K562 (cell line): ENCODE measurements at regions not wholly inside any gene's neighbourhood (a gene's known extent, or its start where the extent isn't known, plus 50 kb on each side); places are given as distances from the start of the nearest gene placed in this dataset.
A peak's percentile ranks its signal among the peaks of the same experiment; 100 is the strongest.

Experiments used
- CTBP1 ChIP-seq: fragments of 450-650 bp; IDR thresholded peaks from 2 replicates; pipeline ENCODE4 v1.6.1; 2016; ENCODE audit warnings: borderline replicate concordance
- FOSL1 ChIP-seq: fragments of 200-800 bp; sonication (Bioruptor generic); conservative IDR thresholded peaks from 2 replicates; pipeline ENCODE4 v1.6.1; 2016; ENCODE audit warnings: missing genetic modification characterization, missing compliant biosample characterization
- GMEB1 ChIP-seq: fragments of 250-450 bp; sonication (Bioruptor Pico); IDR thresholded peaks from 2 replicates; pipeline ENCODE4 v1.4.0; 2020; ENCODE audit warnings: mild to moderate bottlenecking
- HEY1 ChIP-seq: fragments of 250-450 bp; sonication (Bioruptor Pico); IDR thresholded peaks from 2 replicates; pipeline ENCODE4 v1.5.0; 2020; ENCODE audit warnings: mild to moderate bottlenecking, moderate library complexity, borderline replicate concordance
- HNRNPL ChIP-seq: fragments of 200-400 bp; formaldehyde crosslinking; IDR thresholded peaks from 2 replicates; pipeline ENCODE4 v1.6.1; 2017; ENCODE audit warnings: low read depth, mild to moderate bottlenecking, low read length
- ILK ChIP-seq: fragments of 450-650 bp; IDR thresholded peaks from 2 replicates; pipeline ENCODE4 v1.6.1; 2016; ENCODE audit warnings: missing genetic modification characterization, low read depth, mild to moderate bottlenecking, missing compliant biosample characterization, moderate library complexity, borderline replicate concordance
- TRIM24 ChIP-seq, 2 experiments: fragments of 450-650 bp; IDR thresholded peaks; 2 replicates each; pipeline ENCODE4 v1.6.1; 2016
- ZNF445 ChIP-seq: fragments of 250-450 bp; sonication (Bioruptor Pico); IDR thresholded peaks from 2 replicates; pipeline ENCODE4 v1.4.0; 2020; ENCODE audit warnings: low read depth, mild to moderate bottlenecking, moderate library complexity
- TF ChIP-seq, protein P1 (sequence below): sonication (generic); formaldehyde crosslinking; IDR thresholded peaks from 2 replicates; pipeline ENCODE4 v1.4.0; 2020; ENCODE audit warnings: mild to moderate bottlenecking, missing genetic modification reagents

- TF ChIP-seq, protein P1, sequence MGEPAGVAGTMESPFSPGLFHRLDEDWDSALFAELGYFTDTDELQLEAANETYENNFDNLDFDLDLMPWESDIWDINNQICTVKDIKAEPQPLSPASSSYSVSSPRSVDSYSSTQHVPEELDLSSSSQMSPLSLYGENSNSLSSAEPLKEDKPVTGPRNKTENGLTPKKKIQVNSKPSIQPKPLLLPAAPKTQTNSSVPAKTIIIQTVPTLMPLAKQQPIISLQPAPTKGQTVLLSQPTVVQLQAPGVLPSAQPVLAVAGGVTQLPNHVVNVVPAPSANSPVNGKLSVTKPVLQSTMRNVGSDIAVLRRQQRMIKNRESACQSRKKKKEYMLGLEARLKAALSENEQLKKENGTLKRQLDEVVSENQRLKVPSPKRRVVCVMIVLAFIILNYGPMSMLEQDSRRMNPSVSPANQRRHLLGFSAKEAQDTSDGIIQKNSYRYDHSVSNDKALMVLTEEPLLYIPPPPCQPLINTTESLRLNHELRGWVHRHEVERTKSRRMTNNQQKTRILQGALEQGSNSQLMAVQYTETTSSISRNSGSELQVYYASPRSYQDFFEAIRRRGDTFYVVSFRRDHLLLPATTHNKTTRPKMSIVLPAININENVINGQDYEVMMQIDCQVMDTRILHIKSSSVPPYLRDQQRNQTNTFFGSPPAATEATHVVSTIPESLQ (CRISPR knock-in tag), result peak; percentile 74; the same call in 1 of the 2 replicates
- TF ChIP-seq HEY1 (CRISPR knock-in tag) (0 out of 2 replicates have a peak, but pooled peaks have one; percentile 48), GMEB1 (CRISPR knock-in tag) (no peak), ZNF445 (peak; percentile 49; the same call in 1 of the 2 replicates), CTBP1 (peak; percentile 32), HNRNPL (no peak), TRIM24 (IDR thresholded peaks at IDR 0.05) (0 out of 4 replicates have a peak, but pooled peaks have one; percentile 3 to 11), FOSL1 (tag) (peak; percentile 91), ILK (tag) (no peak)
- TF ChIP-seq, all 486 proteins: peak for 18
Observed at GRCh38 chr1:116827607-116828105, 73.4 kb downstream of the CD2 start (continued).
